WTC11 (cell line): ENCODE measurements at regions not wholly inside any gene's neighbourhood (a gene's known extent, or its start where the extent isn't known, plus 50 kb on each side); places are given as distances from the start of the nearest gene placed in this dataset.

Experiments used
- CTCF ChIP-seq: fragments of 200-600 bp; IDR thresholded peaks from 2 replicates; pipeline ENCODE4 v1.8.0; 2022; ENCODE audit warnings: antibody characterized with exemption
- ERG ChIP-seq: fragments of 250-450 bp; sonication (Bioruptor Pico); IDR thresholded peaks from 2 replicates; pipeline ENCODE4 v1.8.0; 2021; ENCODE audit warnings: mild to moderate bottlenecking
- ESRRA ChIP-seq: sonication (generic); formaldehyde crosslinking; IDR thresholded peaks from 2 replicates; pipeline ENCODE4 v1.8.1; 2022; ENCODE audit warnings: mild to moderate bottlenecking, missing genetic modification reagents, borderline replicate concordance
- JUN ChIP-seq: sonication (generic); formaldehyde crosslinking; IDR thresholded peaks from 2 replicates; pipeline ENCODE4 v1.8.0; 2023; ENCODE audit warnings: mild to moderate bottlenecking, missing genetic modification reagents
- MAX ChIP-seq: sonication (generic); formaldehyde crosslinking; IDR thresholded peaks from 2 replicates; pipeline ENCODE4 v1.8.0; 2022; ENCODE audit warnings: mild to moderate bottlenecking, missing genetic modification reagents
- NFYB ChIP-seq: sonication (generic); formaldehyde crosslinking; conservative IDR thresholded peaks from 2 replicates; pipeline ENCODE4 v1.8.0; 2022; ENCODE audit warnings: low read depth, missing genetic modification reagents
- NR1H2 ChIP-seq: sonication (generic); formaldehyde crosslinking; IDR thresholded peaks from 2 replicates; pipeline ENCODE4 v1.9.0; 2021; ENCODE audit warnings: mild to moderate bottlenecking, moderate library complexity, missing genetic modification reagents
- ZNF138 ChIP-seq: sonication (generic); formaldehyde crosslinking; conservative IDR thresholded peaks from 2 replicates; pipeline ENCODE4 v1.8.1; 2022; ENCODE audit warnings: mild to moderate bottlenecking, moderate library complexity, missing genetic modification reagents
- ZNF232 ChIP-seq: sonication (generic); formaldehyde crosslinking; IDR thresholded peaks from 2 replicates; pipeline ENCODE4 v1.8.0; 2022; ENCODE audit warnings: mild to moderate bottlenecking, missing genetic modification reagents
- ZNF425 ChIP-seq: fragments of 250-450 bp; sonication (Bioruptor Pico); conservative IDR thresholded peaks from 2 replicates; pipeline ENCODE4 v1.9.0; 2021; ENCODE audit warnings: mild to moderate bottlenecking
- TF ChIP-seq, protein P1 (sequence below): fragments of 250-450 bp; sonication (Bioruptor Pico); IDR thresholded peaks from 2 replicates; pipeline ENCODE4 v1.9.0; 2021; ENCODE audit warnings: mild to moderate bottlenecking
- TF ChIP-seq, protein P2 (sequence below): sonication (generic); formaldehyde crosslinking; IDR thresholded peaks from 2 replicates; pipeline ENCODE4 v1.8.1; 2023; ENCODE audit warnings: mild to moderate bottlenecking, missing genetic modification reagents, moderate library complexity
- TF ChIP-seq, protein P3 (sequence below): sonication (generic); formaldehyde crosslinking; IDR thresholded peaks from 2 replicates; pipeline ENCODE4 v1.8.0; 2022; ENCODE audit warnings: missing genetic modification reagents

GRCh38 chr3:145244327-145244726 lies 916.7 kb downstream of the PLOD2 start:
- TF ChIP-seq, protein P1, sequence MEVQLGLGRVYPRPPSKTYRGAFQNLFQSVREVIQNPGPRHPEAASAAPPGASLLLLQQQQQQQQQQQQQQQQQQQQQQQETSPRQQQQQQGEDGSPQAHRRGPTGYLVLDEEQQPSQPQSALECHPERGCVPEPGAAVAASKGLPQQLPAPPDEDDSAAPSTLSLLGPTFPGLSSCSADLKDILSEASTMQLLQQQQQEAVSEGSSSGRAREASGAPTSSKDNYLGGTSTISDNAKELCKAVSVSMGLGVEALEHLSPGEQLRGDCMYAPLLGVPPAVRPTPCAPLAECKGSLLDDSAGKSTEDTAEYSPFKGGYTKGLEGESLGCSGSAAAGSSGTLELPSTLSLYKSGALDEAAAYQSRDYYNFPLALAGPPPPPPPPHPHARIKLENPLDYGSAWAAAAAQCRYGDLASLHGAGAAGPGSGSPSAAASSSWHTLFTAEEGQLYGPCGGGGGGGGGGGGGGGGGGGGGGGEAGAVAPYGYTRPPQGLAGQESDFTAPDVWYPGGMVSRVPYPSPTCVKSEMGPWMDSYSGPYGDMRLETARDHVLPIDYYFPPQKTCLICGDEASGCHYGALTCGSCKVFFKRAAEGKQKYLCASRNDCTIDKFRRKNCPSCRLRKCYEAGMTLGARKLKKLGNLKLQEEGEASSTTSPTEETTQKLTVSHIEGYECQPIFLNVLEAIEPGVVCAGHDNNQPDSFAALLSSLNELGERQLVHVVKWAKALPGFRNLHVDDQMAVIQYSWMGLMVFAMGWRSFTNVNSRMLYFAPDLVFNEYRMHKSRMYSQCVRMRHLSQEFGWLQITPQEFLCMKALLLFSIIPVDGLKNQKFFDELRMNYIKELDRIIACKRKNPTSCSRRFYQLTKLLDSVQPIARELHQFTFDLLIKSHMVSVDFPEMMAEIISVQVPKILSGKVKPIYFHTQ: no peak
- TF ChIP-seq ZNF138 (no peak), JUN (CRISPR knock-in tag) (no peak), MAX (CRISPR knock-in tag) (no peak), CTCF (no peak), ZNF425 (CRISPR knock-in tag) (no peak), NFYB (CRISPR knock-in tag) (no peak), ZNF232 (no peak), NR1H2 (CRISPR knock-in tag) (no peak), ERG (CRISPR knock-in tag) (no peak), ESRRA (no peak)
- TF ChIP-seq, protein P2, sequence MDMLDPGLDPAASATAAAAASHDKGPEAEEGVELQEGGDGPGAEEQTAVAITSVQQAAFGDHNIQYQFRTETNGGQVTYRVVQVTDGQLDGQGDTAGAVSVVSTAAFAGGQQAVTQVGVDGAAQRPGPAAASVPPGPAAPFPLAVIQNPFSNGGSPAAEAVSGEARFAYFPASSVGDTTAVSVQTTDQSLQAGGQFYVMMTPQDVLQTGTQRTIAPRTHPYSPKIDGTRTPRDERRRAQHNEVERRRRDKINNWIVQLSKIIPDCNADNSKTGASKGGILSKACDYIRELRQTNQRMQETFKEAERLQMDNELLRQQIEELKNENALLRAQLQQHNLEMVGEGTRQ (CRISPR knock-in tag): no peak
- TF ChIP-seq, protein P3, sequence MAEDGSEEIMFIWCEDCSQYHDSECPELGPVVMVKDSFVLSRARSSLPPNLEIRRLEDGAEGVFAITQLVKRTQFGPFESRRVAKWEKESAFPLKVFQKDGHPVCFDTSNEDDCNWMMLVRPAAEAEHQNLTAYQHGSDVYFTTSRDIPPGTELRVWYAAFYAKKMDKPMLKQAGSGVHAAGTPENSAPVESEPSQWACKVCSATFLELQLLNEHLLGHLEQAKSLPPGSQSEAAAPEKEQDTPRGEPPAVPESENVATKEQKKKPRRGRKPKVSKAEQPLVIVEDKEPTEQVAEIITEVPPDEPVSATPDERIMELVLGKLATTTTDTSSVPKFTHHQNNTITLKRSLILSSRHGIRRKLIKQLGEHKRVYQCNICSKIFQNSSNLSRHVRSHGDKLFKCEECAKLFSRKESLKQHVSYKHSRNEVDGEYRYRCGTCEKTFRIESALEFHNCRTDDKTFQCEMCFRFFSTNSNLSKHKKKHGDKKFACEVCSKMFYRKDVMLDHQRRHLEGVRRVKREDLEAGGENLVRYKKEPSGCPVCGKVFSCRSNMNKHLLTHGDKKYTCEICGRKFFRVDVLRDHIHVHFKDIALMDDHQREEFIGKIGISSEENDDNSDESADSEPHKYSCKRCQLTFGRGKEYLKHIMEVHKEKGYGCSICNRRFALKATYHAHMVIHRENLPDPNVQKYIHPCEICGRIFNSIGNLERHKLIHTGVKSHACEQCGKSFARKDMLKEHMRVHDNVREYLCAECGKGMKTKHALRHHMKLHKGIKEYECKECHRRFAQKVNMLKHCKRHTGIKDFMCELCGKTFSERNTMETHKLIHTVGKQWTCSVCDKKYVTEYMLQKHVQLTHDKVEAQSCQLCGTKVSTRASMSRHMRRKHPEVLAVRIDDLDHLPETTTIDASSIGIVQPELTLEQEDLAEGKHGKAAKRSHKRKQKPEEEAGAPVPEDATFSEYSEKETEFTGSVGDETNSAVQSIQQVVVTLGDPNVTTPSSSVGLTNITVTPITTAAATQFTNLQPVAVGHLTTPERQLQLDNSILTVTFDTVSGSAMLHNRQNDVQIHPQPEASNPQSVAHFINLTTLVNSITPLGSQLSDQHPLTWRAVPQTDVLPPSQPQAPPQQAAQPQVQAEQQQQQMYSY (CRISPR knock-in tag): no peak
